Right hindlimb (tissue), 1 donor: ENCODE measurements at regions not wholly inside any gene's neighbourhood (a gene's known extent, or its start where the extent isn't known, plus 50 kb on each side); places are given as distances from the start of the nearest gene placed in this dataset.

Experiments
- DNase-seq: peaks from one replicate; pipeline ENCODE4 v3.0.0-alpha.2; 2018

GRCh38 chr17:79212149-79213087 is 137.8 kb downstream of the ENGASE start:
- no peak for DNase-seq

- DNase-seq = no peak
These were observed 136.6 kb downstream of the ENGASE start for GRCh38 chr17:79211061-79211770.

- no peak for DNase-seq
These were observed 136.0 kb downstream of the ENGASE start for GRCh38 chr17:79210638-79211037.

- DNase-seq = no peak
These were observed 133.3 kb downstream of the ENGASE start for GRCh38 chr17:79207960-79208359.

- no peak for DNase-seq
These were observed 131.1 kb downstream of the ENGASE start for GRCh38 chr17:79205688-79206205.

GRCh38 chr17:79204261-79204660 is 129.6 kb downstream of the ENGASE start:
- no peak for DNase-seq

GRCh38 chr17:79203657-79204056 is 129.0 kb downstream of the ENGASE start:
- DNase-seq = no peak

GRCh38 chr17:79203016-79203415 is 128.4 kb downstream of the ENGASE start:
- DNase-seq = no peak

GRCh38 chr17:79202480-79202879 is 127.9 kb downstream of the ENGASE start:
- peak; percentile 55 for DNase-seq

GRCh38 chr17:79201536-79202227 is 127.1 kb downstream of the ENGASE start:
- DNase-seq = no peak

- DNase-seq = no peak
These were observed 126.5 kb downstream of the ENGASE start for GRCh38 chr17:79201119-79201518.

- no peak for DNase-seq
These were observed 122.3 kb downstream of the ENGASE start for GRCh38 chr17:79196913-79197312.

GRCh38 chr17:79192503-79193351 is 118.1 kb downstream of the ENGASE start:
- peak; percentile 69 for DNase-seq

GRCh38 chr17:79191270-79191934 is 116.8 kb downstream of the ENGASE start:
- no peak for DNase-seq

- DNase-seq = no peak
These were observed 114.7 kb downstream of the ENGASE start for GRCh38 chr17:79189305-79189704.

- no peak for DNase-seq
These were observed 114.1 kb downstream of the ENGASE start for GRCh38 chr17:79188685-79189084.

GRCh38 chr17:79188048-79188447 is 113.4 kb downstream of the ENGASE start:
- no peak for DNase-seq

GRCh38 chr17:79187186-79187585 is 112.6 kb downstream of the ENGASE start:
- DNase-seq = no peak

- no peak for DNase-seq
These were observed 111.8 kb downstream of the ENGASE start for GRCh38 chr17:79186406-79186805.

- no peak for DNase-seq
These were observed 111.0 kb downstream of the ENGASE start for GRCh38 chr17:79185671-79186070.

GRCh38 chr17:79184219-79184618 is 109.6 kb downstream of the ENGASE start:
- no peak for DNase-seq
